Mucosa of rectum (tissue), 2 donors: ENCODE measurements at regions not wholly inside any gene's neighbourhood (a gene's known extent, or its start where the extent isn't known, plus 50 kb on each side); places are given as distances from the start of the nearest gene placed in this dataset.

Source experiments
- H3K27ac ChIP-seq, 2 donors: one replicate each; pipeline ENCODE4 v1.7.0; 2013; ENCODE audit warnings: inconsistent platforms in 2 of 2, low read depth in 2 of 2, low read length in 2 of 2
- H3K27me3 ChIP-seq, 2 donors: one replicate each; pipeline ENCODE4 v1.7.0; 2013; ENCODE audit warnings: low read length in 2 of 2; ENCODE audit not compliant: control insufficient read depth in 2 of 2, insufficient read depth in 2 of 2
- H3K36me3 ChIP-seq, 2 donors: one replicate each; pipeline ENCODE4 v1.7.0; 2013; ENCODE audit warnings: low read length in 2 of 2; ENCODE audit not compliant: control insufficient read depth in 2 of 2, insufficient read depth in 2 of 2
- H3K4me1 ChIP-seq, 2 donors: one replicate each; pipeline ENCODE4 v1.7.0; 2013; ENCODE audit warnings: low read length in 2 of 2, mild to moderate bottlenecking in 1 of 2; ENCODE audit not compliant: control insufficient read depth in 2 of 2, insufficient read depth in 2 of 2
- H3K4me3 ChIP-seq, 2 donors: one replicate each; pipeline ENCODE4 v1.7.0; 2013; ENCODE audit warnings: low read length in 2 of 2
- H3K9ac ChIP-seq, 2 donors: one replicate each; pipeline ENCODE4 v1.7.0; 2013; ENCODE audit warnings: low read length in 2 of 2, low read depth in 1 of 2, mild to moderate bottlenecking in 1 of 2
- H3K9me3 ChIP-seq, 2 donors: one replicate each; pipeline ENCODE4 v1.7.0; 2013; ENCODE audit warnings: low read length in 2 of 2; ENCODE audit not compliant: control insufficient read depth in 2 of 2
- donor health status: healthy.
- donor health status: Normal muscosa, but diverticular disease.

DNA sequence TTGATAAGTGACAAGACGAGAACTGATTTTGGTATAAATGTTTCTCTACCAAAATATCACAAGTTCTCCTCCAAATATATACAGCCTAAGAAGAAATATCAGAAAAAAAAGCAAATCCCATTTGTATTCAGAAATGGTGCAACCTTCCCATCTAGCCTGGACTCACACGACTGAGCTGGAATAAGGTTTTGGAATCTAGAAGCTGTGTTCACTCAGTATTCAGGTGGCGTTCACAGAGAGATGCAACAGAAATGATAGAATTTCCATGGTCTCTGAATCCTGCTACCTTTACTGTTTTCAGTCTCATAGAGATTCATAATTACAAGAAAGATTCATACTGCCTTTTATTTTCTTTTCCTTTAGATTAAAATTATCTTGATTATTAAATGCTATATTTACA is 347.2 kb upstream of the TRIB2 start:
- Histone ChIP-seq H3K4me1 (no peaks in the 10 kb centered on the region), H3K27ac (no peak overlapping the region), H3K9me3 (no peaks in the 10 kb centered on the region), H3K4me3 (no peak overlapping the region), H3K36me3 (no peaks in the 10 kb centered on the region), H3K9ac (no peak overlapping the region), H3K27me3 (no peaks in the 10 kb centered on the region)

DNA sequence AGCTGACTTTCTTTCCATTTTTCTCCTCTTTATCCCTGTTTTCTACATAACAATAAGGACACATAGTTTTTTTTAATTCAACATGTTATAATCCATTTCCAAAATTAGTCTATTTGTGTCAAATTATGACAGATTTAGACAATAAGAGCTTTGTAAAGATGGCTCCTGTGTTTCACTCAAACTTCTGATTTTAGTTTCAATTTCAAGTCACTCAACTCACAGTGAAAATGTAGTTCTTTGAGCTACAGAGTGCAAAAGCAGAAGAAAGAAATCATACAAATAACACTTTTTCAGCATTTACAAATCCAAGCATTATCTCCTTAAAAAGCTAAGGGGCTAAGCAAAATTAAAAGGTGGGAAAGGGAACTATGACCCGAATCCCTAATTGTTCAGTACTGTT is 340.7 kb upstream of the TRIB2 start:
- Histone ChIP-seq H3K9ac (no peak overlapping the region), H3K9me3 (no peaks in the 10 kb centered on the region), H3K4me3 (no peak overlapping the region), H3K4me1 (no peaks in the 10 kb centered on the region), H3K27ac (no peak overlapping the region), H3K36me3 (no peaks in the 10 kb centered on the region), H3K27me3 (no peaks in the 10 kb centered on the region)

DNA sequence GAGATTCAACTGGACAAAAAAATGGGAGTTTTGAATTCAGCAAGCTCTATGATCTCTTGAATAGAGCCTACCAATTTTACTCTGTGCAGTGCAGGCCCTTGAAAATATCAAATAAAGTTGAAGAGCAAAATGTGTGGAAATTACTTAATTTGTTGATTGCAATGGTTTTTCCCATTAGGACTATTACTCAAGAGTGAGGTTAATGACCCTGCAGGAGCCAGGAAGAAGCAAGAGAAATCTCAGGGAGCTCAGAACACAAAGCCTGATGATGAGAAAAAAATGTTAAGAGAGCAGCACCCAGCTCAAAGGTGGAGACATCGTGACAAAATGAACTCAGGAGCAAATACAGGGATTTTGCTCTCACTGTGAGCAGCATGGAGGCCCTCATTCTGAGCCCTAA is 337.6 kb upstream of the TRIB2 start:
- no peaks in the 10 kb centered on the region for H3K36me3 ChIP-seq
- no peak overlapping the region for H3K4me3 ChIP-seq

DNA sequence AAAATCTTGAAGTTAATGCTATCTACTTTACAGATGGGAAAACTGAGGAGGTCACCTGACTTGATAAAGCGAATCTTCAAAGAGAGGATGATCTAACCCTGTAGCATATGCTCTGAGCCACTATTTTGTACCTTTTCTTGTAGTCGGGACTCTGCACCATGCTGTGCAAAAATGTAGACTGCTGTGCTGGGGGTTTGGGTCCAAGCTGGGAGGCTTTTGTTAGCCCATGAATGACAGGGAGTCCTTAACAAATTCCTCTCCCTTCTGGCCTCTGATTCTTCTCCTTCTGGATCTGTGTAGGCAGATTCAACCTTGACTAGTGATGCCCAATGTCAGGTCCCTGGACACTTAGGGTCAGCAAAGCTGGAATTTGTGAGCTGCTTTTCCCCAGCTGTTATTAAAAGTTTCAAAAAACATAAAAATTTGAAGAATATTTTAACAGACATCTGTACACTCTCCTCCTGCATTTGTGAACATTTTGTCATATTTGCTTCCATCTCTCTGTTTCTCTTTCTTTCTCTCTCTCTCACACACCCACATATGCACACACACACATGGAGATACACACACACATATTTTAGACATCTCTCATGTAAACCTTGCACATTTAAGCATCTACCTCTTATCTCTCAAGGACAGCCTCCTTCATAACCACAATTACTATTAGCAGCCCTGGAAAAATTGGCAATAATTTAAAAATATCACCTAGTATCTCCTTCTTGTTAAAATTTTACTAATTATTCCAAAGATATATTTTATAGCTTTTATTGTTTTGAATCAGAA is 335.0 kb upstream of the TRIB2 start:
- Histone ChIP-seq H3K27me3 (no peaks in the 10 kb centered on the region), H3K36me3 (no peaks in the 10 kb centered on the region)

More for the DNA sequence above, 337.6 kb upstream of the TRIB2 start:
- Histone ChIP-seq H3K27ac (no peak overlapping the region), H3K27me3 (no peaks in the 10 kb centered on the region), H3K9ac (no peak overlapping the region), H3K4me1 (no peaks in the 10 kb centered on the region), H3K9me3 (no peaks in the 10 kb centered on the region)

DNA sequence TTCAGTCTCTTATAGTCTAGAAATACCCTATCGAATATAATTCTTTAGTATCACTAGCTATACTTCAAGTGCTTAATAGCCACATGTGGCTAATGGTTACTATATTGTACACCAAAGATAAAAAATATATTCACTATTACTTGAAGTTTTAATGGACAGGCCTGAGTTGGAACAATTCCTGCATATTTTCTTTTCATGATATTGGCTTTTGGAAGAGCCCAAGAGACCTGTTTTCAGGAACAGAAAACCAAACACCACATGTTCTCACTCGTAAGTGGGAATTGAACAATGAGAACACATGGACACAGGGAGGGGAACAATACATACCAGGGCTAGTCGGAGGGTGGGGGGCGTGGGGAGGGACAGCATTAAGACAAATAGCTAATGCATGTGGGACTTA is 334.4 kb upstream of the TRIB2 start:
- Histone ChIP-seq H3K4me1 (no peaks in the 10 kb centered on the region), H3K27ac (no peak overlapping the region)

More for the DNA sequence above, 335.0 kb upstream of the TRIB2 start:
- H3K4me1 ChIP-seq, result no peaks in the 10 kb centered on the region
- H3K9me3 ChIP-seq, result no peaks in the 10 kb centered on the region
- no peak overlapping the region for H3K4me3 ChIP-seq
- no peak overlapping the region for H3K27ac ChIP-seq
- H3K9ac ChIP-seq, result no peak overlapping the region

DNA sequence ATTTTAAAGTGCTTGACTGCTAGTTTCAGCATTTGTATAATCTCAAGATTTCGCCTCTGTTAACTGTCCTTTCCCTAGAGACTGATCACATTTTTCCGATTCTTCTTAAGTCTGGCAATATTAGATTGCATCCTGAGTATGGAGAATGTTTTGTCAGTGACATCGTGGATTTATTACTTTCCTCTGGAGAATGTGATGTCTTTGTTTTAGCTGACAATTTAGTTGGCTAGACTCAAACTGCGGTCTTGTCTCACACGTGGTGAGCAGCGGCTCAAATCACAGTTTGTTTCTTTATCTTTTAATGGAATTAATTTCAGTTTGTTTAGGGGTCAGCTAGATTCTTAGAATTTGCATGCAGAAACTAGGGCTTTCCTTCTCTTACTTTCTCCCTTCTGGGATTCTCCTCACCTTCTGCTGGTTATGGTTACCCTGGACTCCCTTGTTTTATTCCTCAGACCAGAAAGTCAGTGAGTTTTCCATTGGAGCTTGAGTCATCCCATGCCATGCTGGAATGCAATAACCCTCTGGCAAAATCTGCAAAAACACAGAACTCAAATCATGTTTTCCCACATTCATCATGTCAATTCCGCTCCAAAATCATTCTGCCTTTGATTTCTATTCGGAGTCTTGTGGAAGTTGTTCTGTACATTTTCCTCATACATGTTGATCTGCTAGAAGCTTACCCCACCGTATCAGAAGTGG is 327.2 kb upstream of the TRIB2 start:
- no peak overlapping the region for H3K9ac ChIP-seq
- no peaks in the 10 kb centered on the region for H3K27me3 ChIP-seq
- no peak overlapping the region for H3K27ac ChIP-seq
- no peaks in the 10 kb centered on the region for H3K36me3 ChIP-seq
- no peaks in the 10 kb centered on the region for H3K9me3 ChIP-seq
- no peak overlapping the region for H3K4me3 ChIP-seq
- no peaks in the 10 kb centered on the region for H3K4me1 ChIP-seq

More for the DNA sequence above, 334.4 kb upstream of the TRIB2 start:
- Histone ChIP-seq H3K9ac (no peak overlapping the region), H3K4me3 (no peak overlapping the region), H3K27me3 (no peaks in the 10 kb centered on the region), H3K36me3 (no peaks in the 10 kb centered on the region), H3K9me3 (no peaks in the 10 kb centered on the region)

DNA sequence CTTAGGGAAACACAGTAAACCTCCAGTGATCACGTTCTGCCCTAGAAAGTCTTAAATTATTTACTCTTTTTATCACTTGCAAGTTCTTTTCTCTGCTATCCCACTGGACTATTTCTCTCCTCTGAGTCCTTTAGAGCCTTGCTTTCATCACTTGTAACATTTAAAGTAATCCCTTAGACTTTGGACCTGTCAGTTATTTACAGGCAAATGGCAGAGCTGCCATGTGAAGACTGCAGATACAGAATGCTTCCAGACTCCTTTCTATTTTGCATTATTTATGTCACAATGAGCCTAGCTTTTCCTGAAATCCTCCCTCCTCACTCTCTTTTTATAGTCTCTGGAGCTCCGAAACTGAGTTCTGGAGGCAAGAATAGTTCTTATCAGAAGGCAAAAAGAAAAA is 325.6 kb upstream of the TRIB2 start:
- no peaks in the 10 kb centered on the region for H3K36me3 ChIP-seq
- H3K27ac ChIP-seq, result no peak overlapping the region
- no peaks in the 10 kb centered on the region for H3K4me1 ChIP-seq
- no peaks in the 10 kb centered on the region for H3K27me3 ChIP-seq
- no peak overlapping the region for H3K4me3 ChIP-seq
- no peak overlapping the region for H3K9ac ChIP-seq
- no peaks in the 10 kb centered on the region for H3K9me3 ChIP-seq

DNA sequence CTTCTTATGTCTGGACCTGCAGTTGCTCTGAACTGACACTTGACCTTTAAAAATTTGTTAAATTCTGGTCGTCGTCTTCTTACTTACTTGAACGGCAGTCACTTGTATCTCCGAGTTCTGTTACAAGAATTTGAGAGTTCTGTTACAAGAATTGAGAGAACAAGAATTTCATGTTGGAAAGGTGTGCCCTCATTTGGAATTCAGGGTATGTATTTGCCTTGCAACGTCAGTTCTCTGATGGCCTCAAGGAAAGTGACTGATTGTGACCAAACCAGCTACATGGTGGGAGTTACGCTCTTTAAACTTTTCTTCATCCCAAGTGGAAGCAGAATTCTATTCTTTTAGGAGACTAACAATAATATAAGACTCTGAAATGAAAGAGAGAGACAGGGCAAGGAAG is 320.0 kb upstream of the TRIB2 start:
- Histone ChIP-seq H3K9ac (no peak overlapping the region), H3K4me3 (no peak overlapping the region), H3K27me3 (no peaks in the 10 kb centered on the region), H3K36me3 (no peaks in the 10 kb centered on the region), H3K9me3 (no peaks in the 10 kb centered on the region), H3K4me1 (no peaks in the 10 kb centered on the region), H3K27ac (no peak overlapping the region)

DNA sequence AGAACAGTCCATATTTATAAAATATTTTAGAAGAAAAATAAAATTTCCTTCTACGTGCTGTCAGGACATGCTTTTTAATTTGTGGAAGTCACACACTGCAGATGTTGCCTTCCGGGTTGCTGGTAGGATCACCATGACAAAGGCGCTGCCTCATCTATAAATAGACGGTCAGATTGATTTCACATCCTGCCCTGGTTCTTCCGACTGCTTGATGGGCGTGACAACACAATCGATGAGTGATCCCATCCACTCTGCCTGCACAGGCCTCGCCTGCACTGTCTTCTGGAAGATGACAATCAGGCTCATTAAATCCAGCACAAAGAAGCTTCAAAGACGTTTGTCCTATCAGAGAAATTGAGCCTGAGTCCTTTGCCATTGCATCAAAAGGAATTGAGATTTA is 318.9 kb upstream of the TRIB2 start:
- H3K9me3 ChIP-seq, result no peaks in the 10 kb centered on the region
- H3K27me3 ChIP-seq, result no peaks in the 10 kb centered on the region
- H3K36me3 ChIP-seq, result no peaks in the 10 kb centered on the region
- no peaks in the 10 kb centered on the region for H3K4me1 ChIP-seq
- H3K4me3 ChIP-seq, result no peak overlapping the region
- no peak overlapping the region for H3K9ac ChIP-seq
- H3K27ac ChIP-seq, result no peak overlapping the region

DNA sequence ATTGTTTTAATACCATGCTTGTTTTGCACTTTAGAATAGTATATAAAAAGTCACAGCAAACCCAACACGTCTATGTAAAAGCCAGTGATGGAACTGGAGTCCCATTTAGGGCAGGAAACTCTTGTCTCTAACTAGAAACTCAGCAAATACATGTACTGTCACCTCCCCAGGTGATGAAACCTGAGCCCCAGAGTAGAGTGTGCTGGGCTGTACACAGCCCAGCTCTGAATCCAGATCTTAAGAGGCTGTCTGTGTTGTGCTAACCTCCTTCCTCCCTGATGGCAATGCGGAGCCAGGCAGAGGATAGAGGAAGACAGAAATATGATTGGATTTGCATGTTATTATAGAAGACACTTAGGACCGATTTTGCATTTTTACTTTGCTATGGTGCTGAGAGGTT is 317.5 kb upstream of the TRIB2 start:
- Histone ChIP-seq H3K27ac (no peak overlapping the region), H3K9ac (no peak overlapping the region), H3K4me1 (no peaks in the 10 kb centered on the region), H3K9me3 (no peaks in the 10 kb centered on the region), H3K36me3 (no peaks in the 10 kb centered on the region), H3K4me3 (no peak overlapping the region), H3K27me3 (no peaks in the 10 kb centered on the region)
